Right lobe of liver (tissue), 4 donors: ENCODE measurements at regions not wholly inside any gene's neighbourhood (a gene's known extent, or its start where the extent isn't known, plus 50 kb on each side); places are given as distances from the start of the nearest gene placed in this dataset.

Source experiments
- CTCF ChIP-seq, 4 donors: fragments of 200-600 bp in 3 of 4; fragments of 450-650 bp in 1 of 4; IDR thresholded peaks; one replicate each; pipeline versions ENCODE4 v1.5.1 to v1.8.0; 2016 to 2022; ENCODE audit warnings: antibody characterized with exemption in 4 of 4, mild to moderate bottlenecking in 2 of 4
- POLR2A ChIP-seq: fragments of 450-650 bp; IDR thresholded peaks from one replicate; pipeline ENCODE4 v1.6.1; 2017; ENCODE audit warnings: antibody characterized with exemption, mild to moderate bottlenecking
- donor health status: DM: no; HTN: no; CAD: no.
- donor health status: DM: no; HTN: no; CAD: no.
- donor health status: DM: no; HTN: yes; CAD: no.

- TF ChIP-seq POLR2A, result no peak
- no peak for TF ChIP-seq CTCF (IDR thresholded peaks at IDR 0.05)
Observed at GRCh38 chr18:56217406-56217805, 421.0 kb downstream of the TXNL1 start.
